ENCODE measurements at regions not wholly inside any gene's neighbourhood (a gene's known extent, or its start where the extent isn't known, plus 50 kb on each side); places are given as distances from the start of the nearest gene placed in this dataset.
"Not testable (repeated sequence)": the region's sequence is repeated elsewhere in the genome, so short reads cannot be mapped to it uniquely, and the experiment has no call there.

DNA sequence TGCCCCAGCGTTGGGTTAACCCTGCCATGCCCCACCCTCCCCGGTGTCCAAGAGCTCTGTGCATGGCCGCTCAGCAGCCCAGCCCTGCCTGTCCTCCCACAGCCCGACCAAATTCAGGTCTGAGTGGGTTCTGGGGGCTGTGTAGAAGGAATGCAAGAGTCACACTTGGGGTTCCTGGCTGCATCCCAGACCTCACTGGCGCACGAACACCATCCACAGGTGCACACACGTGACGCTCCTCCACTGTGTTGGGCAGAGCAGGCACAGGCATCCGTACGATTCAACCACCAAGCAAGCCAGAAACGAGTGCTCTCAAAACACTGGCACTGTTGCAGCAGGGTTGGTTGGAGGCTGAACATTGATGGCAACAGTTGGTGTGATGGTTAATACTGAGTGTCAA is 93.9 kb downstream of the OLFM1 start:
- ATAC-seq (ENCODE audit: low read depth) (no peak), DNase-seq (no peak)
- ChIA-PET POLR2A (no interaction called here), CTCF (no interaction called here)
- Histone ChIP-seq H3K9ac (ENCODE audit: low read length) (no peak overlapping the region), H3K79me2 (ENCODE audit: control insufficient read depth, insufficient read depth, low read length) (no peaks in the 10 kb centered on the region), H3K9me3 (ENCODE audit: control extremely low read depth in 1 of 3, control insufficient read depth in 2 of 3, insufficient read depth in 1 of 3, low read length in 2 of 3) (peaks cover 0 to 2% (median 0%) of the 10 kb centered on the region in 3 donors), H3K27me3 (replicated peaks in 1 of 4; ENCODE audit: control extremely low read depth in 1 of 4, control insufficient read depth in 3 of 4, insufficient read depth in 4 of 4, low read length in 3 of 4) (no peaks in the 10 kb centered on the region), H3K4me3 (ENCODE audit: control extremely low read depth in 1 of 5, extremely low read depth in 1 of 5, insufficient read depth in 1 of 5, low read depth in 2 of 5, low read length in 4 of 5) (no peak overlapping the region), H3K27ac (ENCODE audit: low read length in 2 of 2) (no peak overlapping the region), H3K36me3 (replicated peaks in 1 of 2; ENCODE audit: control extremely low read depth in 1 of 2, control insufficient read depth in 1 of 2, extremely low read depth in 1 of 2, insufficient read depth in 2 of 2, low read length in 1 of 2) (no peaks in the 10 kb centered on the region), H2AFZ (ENCODE audit: insufficient read depth, low read depth, low read length, poor library complexity, severe bottlenecking) (no peak overlapping the region), H3K4me1 (ENCODE audit: control insufficient read depth in 2 of 2, insufficient read depth in 2 of 2, low read length in 2 of 2) (no peaks in the 10 kb centered on the region), H3K4me2 (replicated peaks; ENCODE audit: low read depth, low read length, poor library complexity, severe bottlenecking) (no peak overlapping the region), H4K20me1 (ENCODE audit: control insufficient read depth, insufficient read depth, low read length, poor library complexity, severe bottlenecking) (no peaks in the 10 kb centered on the region)
- WGBS (ENCODE audit: insufficient coverage), result 87% methylated on average over 11 of the region's 11 CpGs
- Mint-ChIP-seq H3K4me3 (no peak overlapping the region), H3K4me1 (no peaks in the 10 kb centered on the region), H3K27me3 (no peaks in the 10 kb centered on the region), H3K9me3 (ENCODE audit: insufficient read depth) (no peaks in the 10 kb centered on the region), H3K27ac (no peak overlapping the region)
- intact Hi-C loops (cut with micrococcal nuclease), result no loop called here
- TF ChIP-seq EZH2 (IDR thresholded peaks at IDR 0.05; ENCODE audit: borderline replicate concordance, insufficient read depth, low read depth, low read length, poor library complexity, severe bottlenecking), result no peak
- no peak for TF ChIP-seq CTCF (IDR thresholded peaks at IDR 0.05)

DNA sequence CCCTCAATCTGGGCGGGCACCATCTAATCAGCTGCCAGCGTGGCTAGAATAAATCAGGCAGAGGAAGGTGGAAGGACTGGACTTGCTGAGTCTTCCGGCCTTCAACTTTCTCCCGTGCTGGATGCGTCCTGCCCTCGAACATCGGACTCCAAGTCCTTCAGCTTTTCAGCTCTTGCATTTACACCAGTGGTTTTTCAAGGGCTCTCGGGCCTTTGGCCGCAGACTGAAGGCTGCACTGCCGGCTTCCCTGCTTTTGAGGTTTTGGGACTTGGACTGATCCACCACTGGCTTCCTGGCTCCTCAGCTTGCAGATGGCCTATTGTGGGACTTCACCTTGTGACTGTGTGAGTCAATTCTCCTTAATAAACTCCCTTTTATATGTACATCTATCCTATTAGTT is 94.4 kb downstream of the OLFM1 start:
- H3K79me2 ChIP-seq (ENCODE audit: control insufficient read depth, insufficient read depth, low read length); H3K27me3 ChIP-seq (replicated peaks in 1 of 4; ENCODE audit: control extremely low read depth in 1 of 4, control insufficient read depth in 3 of 4, insufficient read depth in 4 of 4, low read length in 3 of 4); H3K27me3 Mint-ChIP-seq; DNase-seq; CTCF ChIA-PET; H3K9ac ChIP-seq (ENCODE audit: low read length); intact Hi-C loops (cut with micrococcal nuclease); H3K4me1 Mint-ChIP-seq; H3K27ac ChIP-seq (ENCODE audit: low read length in 2 of 2); H2AFZ ChIP-seq (ENCODE audit: insufficient read depth, low read depth, low read length, poor library complexity, severe bottlenecking); H3K9me3 Mint-ChIP-seq (ENCODE audit: insufficient read depth); H3K4me2 ChIP-seq (replicated peaks; ENCODE audit: low read depth, low read length, poor library complexity, severe bottlenecking); H3K4me3 Mint-ChIP-seq; H3K36me3 ChIP-seq (replicated peaks in 1 of 2; ENCODE audit: control extremely low read depth in 1 of 2, control insufficient read depth in 1 of 2, extremely low read depth in 1 of 2, insufficient read depth in 2 of 2, low read length in 1 of 2); H3K27ac Mint-ChIP-seq; ATAC-seq (ENCODE audit: low read depth); H3K4me1 ChIP-seq (ENCODE audit: control insufficient read depth in 2 of 2, insufficient read depth in 2 of 2, low read length in 2 of 2); H4K20me1 ChIP-seq (ENCODE audit: control insufficient read depth, insufficient read depth, low read length, poor library complexity, severe bottlenecking); H3K9me3 ChIP-seq (ENCODE audit: control extremely low read depth in 1 of 3, control insufficient read depth in 2 of 3, insufficient read depth in 1 of 3, low read length in 2 of 3); H3K4me3 ChIP-seq (ENCODE audit: control extremely low read depth in 1 of 5, extremely low read depth in 1 of 5, insufficient read depth in 1 of 5, low read depth in 2 of 5, low read length in 4 of 5); POLR2A ChIA-PET: not testable (repeated sequence)
- WGBS (ENCODE audit: insufficient coverage), result 96% methylated on average over 10 of the region's 10 CpGs
